GM10266 (cell line): ENCODE measurements at regions not wholly inside any gene's neighbourhood (a gene's known extent, or its start where the extent isn't known, plus 50 kb on each side); places are given as distances from the start of the nearest gene placed in this dataset.

Source experiments
- DNase-seq: peaks from one replicate; pipeline ENCODE4 v3.0.0; 2012; ENCODE audit errors: extremely low spot score
- CTCF ChIP-seq: IDR thresholded peaks from 2 replicates; pipeline ENCODE4 v1.5.1; 2012; ENCODE audit warnings: mild to moderate bottlenecking, low read depth; ENCODE audit not compliant: control insufficient read depth, insufficient read depth; ENCODE audit errors: missing control alignments

DNA sequence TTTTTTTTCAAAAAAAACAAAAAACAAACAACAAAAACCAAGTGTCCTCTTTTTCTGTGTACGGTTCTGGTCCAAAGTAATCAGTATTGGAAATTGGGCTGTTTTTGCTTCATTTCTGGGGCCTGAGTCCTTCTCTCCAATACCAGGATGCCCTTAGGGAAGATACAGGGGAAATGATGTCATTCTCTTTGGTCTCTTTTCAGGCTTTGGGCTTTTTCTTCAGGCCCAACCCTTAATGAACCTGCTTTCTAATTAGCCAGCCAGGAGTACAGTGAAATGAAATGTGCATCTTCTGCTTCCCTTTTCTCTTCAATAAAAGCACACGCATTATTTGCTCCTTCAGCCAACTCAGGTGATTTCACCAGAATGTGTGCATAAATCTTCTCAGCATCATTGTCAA lies 52.6 kb upstream of the RBPJ start:
- DNase-seq, result no peak
- no peak for TF ChIP-seq CTCF

- no peak for TF ChIP-seq CTCF
- no peak for DNase-seq
Observed at GRCh38 chr4:26269038-26269437, 51.8 kb upstream of the RBPJ start.
